H9 (cell line): ENCODE measurements at regions not wholly inside any gene's neighbourhood (a gene's known extent, or its start where the extent isn't known, plus 50 kb on each side); places are given as distances from the start of the nearest gene placed in this dataset.
A peak's percentile ranks its signal among the peaks of the same experiment; 100 is the strongest.

ENCODE experiments used
- DNase-seq: peaks from one replicate; pipeline ENCODE4 v3.0.0-alpha.2; 2017
- H2AFZ ChIP-seq: one replicate; pipeline ENCODE4 v1.6.1; 2013; ENCODE audit warnings: mild to moderate bottlenecking, low read length, control low read depth, moderate library complexity
- H2AK5ac ChIP-seq: 2 replicates; pipeline ENCODE4 v1.6.1; 2013; ENCODE audit warnings: low read length, control low read depth, mixed read lengths; ENCODE audit not compliant: insufficient read length
- H2BK120ac ChIP-seq: one replicate; pipeline ENCODE4 v1.6.1; 2013; ENCODE audit warnings: low read depth, mild to moderate bottlenecking, low read length, control low read depth, inconsistent platforms; ENCODE audit not compliant: poor library complexity, severe bottlenecking
- H2BK12ac ChIP-seq: 2 replicates; pipeline ENCODE4 v1.6.1; 2013; ENCODE audit warnings: low read length, control low read depth, mixed read lengths, low read depth; ENCODE audit not compliant: insufficient read length
- H2BK15ac ChIP-seq: 2 replicates; pipeline ENCODE4 v1.6.1; 2013; ENCODE audit warnings: low read depth, low read length, control low read depth
- H2BK20ac ChIP-seq: one replicate; pipeline ENCODE4 v1.6.1; 2013; ENCODE audit warnings: low read depth, mild to moderate bottlenecking, low read length, control low read depth, inconsistent platforms; ENCODE audit not compliant: poor library complexity, severe bottlenecking
- H2BK5ac ChIP-seq: 2 replicates; pipeline ENCODE4 v1.6.1; 2013; ENCODE audit warnings: low read length, control low read depth, mixed read lengths; ENCODE audit not compliant: insufficient read length
- H3K14ac ChIP-seq: 2 replicates; pipeline ENCODE4 v1.6.1; 2013; ENCODE audit warnings: low read length, control low read depth; ENCODE audit not compliant: insufficient read depth
- H3K18ac ChIP-seq: 2 replicates; pipeline ENCODE4 v1.6.1; 2013; ENCODE audit warnings: low read depth, mild to moderate bottlenecking, mixed read lengths, low read length, control low read depth; ENCODE audit not compliant: insufficient read length
- H3K23ac ChIP-seq: 2 replicates; pipeline ENCODE4 v1.6.1; 2013; ENCODE audit warnings: low read length, control low read depth, mixed read lengths, low read depth; ENCODE audit not compliant: insufficient read length
- H3K23me2 ChIP-seq: 2 replicates; pipeline ENCODE4 v1.6.1; 2013; ENCODE audit warnings: low read depth, mild to moderate bottlenecking, mixed read lengths, low read length, control low read depth; ENCODE audit not compliant: insufficient read length, poor library complexity, severe bottlenecking
- H3K27ac ChIP-seq: 2 replicates; pipeline ENCODE4 v1.5.1; 2013; ENCODE audit warnings: low read length, control low read depth, mixed read lengths, low read depth; ENCODE audit not compliant: insufficient read length
- H3K27me3 ChIP-seq: 2 replicates; pipeline ENCODE4 v1.6.1; 2013; ENCODE audit warnings: low read length, control low read depth, inconsistent platforms; ENCODE audit not compliant: insufficient read depth
- H3K4ac ChIP-seq: 2 replicates; pipeline ENCODE4 v1.6.1; 2013; ENCODE audit warnings: low read depth, mild to moderate bottlenecking, control low read depth, inconsistent platforms, low read length, moderate library complexity
- H3K4me1 ChIP-seq: 2 replicates; pipeline ENCODE4 v1.6.1; 2013; ENCODE audit warnings: low read length, control low read depth, inconsistent platforms; ENCODE audit not compliant: insufficient read depth
- H3K4me2 ChIP-seq: 2 replicates; pipeline ENCODE4 v1.6.1; 2013; ENCODE audit warnings: low read length, control low read depth, mixed read lengths; ENCODE audit not compliant: insufficient read length, insufficient read depth
- H3K56ac ChIP-seq: 2 replicates; pipeline ENCODE4 v1.6.1; 2013; ENCODE audit warnings: low read depth, mild to moderate bottlenecking, mixed read lengths, low read length, control low read depth; ENCODE audit not compliant: insufficient read length
- H3K79me1 ChIP-seq: 2 replicates; pipeline ENCODE4 v1.6.1; 2013; ENCODE audit warnings: low read depth, mild to moderate bottlenecking, moderate library complexity, low read length, control low read depth, inconsistent platforms; ENCODE audit not compliant: insufficient read depth, poor library complexity, severe bottlenecking
- H3K79me2 ChIP-seq: 2 replicates; pipeline ENCODE4 v1.6.1; 2013; ENCODE audit warnings: low read length, control low read depth, inconsistent platforms; ENCODE audit not compliant: insufficient read depth
- H3K9ac ChIP-seq: 2 replicates; pipeline ENCODE4 v1.6.1; 2013; ENCODE audit warnings: low read length, control low read depth, mixed read lengths; ENCODE audit not compliant: insufficient read length; ENCODE audit errors: extremely low read depth
- H3K9me3 ChIP-seq: one replicate; pipeline ENCODE4 v1.6.1; 2013; ENCODE audit warnings: low read depth, low read length, inconsistent platforms; ENCODE audit not compliant: control insufficient read depth
- H3T11ph ChIP-seq: one replicate; pipeline ENCODE4 v1.6.1; 2013; ENCODE audit warnings: mild to moderate bottlenecking, low read length, control low read depth, inconsistent platforms
- H4K20me1 ChIP-seq: one replicate; pipeline ENCODE4 v1.6.1; 2013; ENCODE audit not compliant: control insufficient read depth, insufficient read length, insufficient read depth
- H4K5ac ChIP-seq: 2 replicates; pipeline ENCODE4 v1.6.1; 2013; ENCODE audit warnings: low read depth, mild to moderate bottlenecking, mixed read lengths, low read length, control low read depth; ENCODE audit not compliant: insufficient read length
- H4K8ac ChIP-seq: replicated peaks from 2 replicates; pipeline ENCODE4 v1.6.1; 2013; ENCODE audit warnings: low read length, control low read depth, mixed read lengths, low read depth; ENCODE audit not compliant: insufficient read length
- H4K91ac ChIP-seq: 2 replicates; pipeline ENCODE4 v1.6.1; 2013; ENCODE audit warnings: low read depth, mild to moderate bottlenecking, moderate library complexity, mixed read lengths, low read length, control low read depth; ENCODE audit not compliant: insufficient read length
- H3K27ac Mint-ChIP-seq, 3 experiments: 2 replicates in 2 of 3; 3 replicates in 1 of 3; pipeline ENCODE4 v1.8.0; 2020 to 2021; ENCODE audit warnings: mixed read lengths in 3 of 3, mild to moderate bottlenecking in 1 of 3, moderate library complexity in 1 of 3
- H3K27me3 Mint-ChIP-seq: 2 replicates; pipeline ENCODE4 v1.8.0; 2021; ENCODE audit warnings: low read depth, mild to moderate bottlenecking, moderate library complexity, mixed read lengths
- H3K36me3 Mint-ChIP-seq, 3 experiments: 2 replicates in 2 of 3; 3 replicates in 1 of 3; pipeline ENCODE4 v1.8.0; 2020 to 2021; ENCODE audit warnings: low read depth in 3 of 3, mixed read lengths in 3 of 3; ENCODE audit not compliant: insufficient read depth in 1 of 3
- H3K4me1 Mint-ChIP-seq, 2 experiments: 2 replicates each; pipeline ENCODE4 v1.8.0; 2020; ENCODE audit warnings: mixed read lengths in 2 of 2
- H3K4me3 Mint-ChIP-seq, 2 experiments: 2 replicates in 1 of 2; 3 replicates in 1 of 2; pipeline ENCODE4 v1.8.0; 2020 to 2021; ENCODE audit warnings: mild to moderate bottlenecking in 2 of 2, mixed read lengths in 2 of 2, moderate library complexity in 1 of 2
- H3K9me3 Mint-ChIP-seq, 2 experiments: 2 replicates in 1 of 2; 3 replicates in 1 of 2; pipeline ENCODE4 v1.8.0; 2020; ENCODE audit warnings: mild to moderate bottlenecking in 2 of 2, mixed read lengths in 2 of 2, moderate library complexity in 1 of 2
- WGBS: extraction: QIAGEN DNeasy Blood & Tissue Kit; methylation state at CpG from one replicate; pipeline ENCODE4 v1.1.7; 2013; ENCODE audit warnings: missing lambda C conversion rate, low lambda C conversion rate, mixed read lengths; ENCODE audit not compliant: insufficient read length; ENCODE audit errors: extremely low coverage; 5-methylcytosine and 5-hydroxymethylcytosine counted together
- TF ChIP-seq, protein P1 (sequence below): fragments of 200-600 bp; sonication (generic); conservative IDR thresholded peaks from 3 replicates; pipeline ENCODE4 v1.8.0; 2021; ENCODE audit warnings: antibody characterized with exemption, mild to moderate bottlenecking

DNA sequence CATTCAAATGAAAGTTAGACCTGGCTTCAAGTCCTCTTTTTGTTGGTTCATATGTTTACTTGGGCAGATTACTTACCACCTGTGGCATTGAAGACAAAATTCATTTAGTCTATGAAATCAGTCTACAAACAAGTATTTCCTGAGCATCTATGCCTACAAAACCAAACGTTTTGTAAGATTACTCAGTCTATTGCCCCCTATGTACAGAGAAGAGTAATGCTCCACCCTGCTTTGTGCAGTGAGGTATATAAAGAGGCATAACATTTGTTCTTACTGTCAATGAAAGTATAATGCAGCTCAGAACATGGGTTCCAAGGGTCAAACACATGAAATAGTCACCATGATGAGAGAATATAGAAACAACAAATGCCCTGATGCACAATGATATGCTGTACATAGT lies 580.7 kb downstream of the KIF4B start:
- no peak overlapping the region; a peak in 1 of 5 replicates for H3K4me3 Mint-ChIP-seq
- Histone ChIP-seq H3K9me3 (no peaks in the 10 kb centered on the region), H3K56ac (no peak overlapping the region), H2BK15ac (no peak overlapping the region), H3T11ph (no peak overlapping the region), H3K4me2 (no peak overlapping the region), H4K5ac (no peak overlapping the region), H2AFZ (no peak overlapping the region), H3K23ac (no peak overlapping the region), H4K8ac (no peak overlapping the region), H3K18ac (no peak overlapping the region), H3K79me2 (no peaks in the 10 kb centered on the region), H2BK5ac (no peak overlapping the region), H4K20me1 (no peaks in the 10 kb centered on the region), H3K9ac (no peak overlapping the region), H3K27ac (no peak overlapping the region), H2BK12ac (no peak overlapping the region), H3K4ac (no peak overlapping the region), H2BK20ac (no peak overlapping the region), H4K91ac (no peak overlapping the region), H3K27me3 (no peaks in the 10 kb centered on the region), H3K14ac (no peak overlapping the region), H3K23me2 (no peaks in the 10 kb centered on the region), H3K79me1 (no peaks in the 10 kb centered on the region), H3K4me1 (peaks cover 3% of the 10 kb centered on the region), H2AK5ac (no peak overlapping the region), H2BK120ac (no peak overlapping the region)
- TF ChIP-seq, protein P1, sequence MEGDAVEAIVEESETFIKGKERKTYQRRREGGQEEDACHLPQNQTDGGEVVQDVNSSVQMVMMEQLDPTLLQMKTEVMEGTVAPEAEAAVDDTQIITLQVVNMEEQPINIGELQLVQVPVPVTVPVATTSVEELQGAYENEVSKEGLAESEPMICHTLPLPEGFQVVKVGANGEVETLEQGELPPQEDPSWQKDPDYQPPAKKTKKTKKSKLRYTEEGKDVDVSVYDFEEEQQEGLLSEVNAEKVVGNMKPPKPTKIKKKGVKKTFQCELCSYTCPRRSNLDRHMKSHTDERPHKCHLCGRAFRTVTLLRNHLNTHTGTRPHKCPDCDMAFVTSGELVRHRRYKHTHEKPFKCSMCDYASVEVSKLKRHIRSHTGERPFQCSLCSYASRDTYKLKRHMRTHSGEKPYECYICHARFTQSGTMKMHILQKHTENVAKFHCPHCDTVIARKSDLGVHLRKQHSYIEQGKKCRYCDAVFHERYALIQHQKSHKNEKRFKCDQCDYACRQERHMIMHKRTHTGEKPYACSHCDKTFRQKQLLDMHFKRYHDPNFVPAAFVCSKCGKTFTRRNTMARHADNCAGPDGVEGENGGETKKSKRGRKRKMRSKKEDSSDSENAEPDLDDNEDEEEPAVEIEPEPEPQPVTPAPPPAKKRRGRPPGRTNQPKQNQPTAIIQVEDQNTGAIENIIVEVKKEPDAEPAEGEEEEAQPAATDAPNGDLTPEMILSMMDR: peak; percentile 62
- H3K9me3 Mint-ChIP-seq: no peaks in the 10 kb centered on the region
- no peaks in the 10 kb centered on the region for H3K36me3 Mint-ChIP-seq
- no peaks in the 10 kb centered on the region for H3K27me3 Mint-ChIP-seq
- no peak overlapping the region for H3K27ac Mint-ChIP-seq
- no peak for DNase-seq
- no CpG with 5 or more reads among the region's 1 CpG for WGBS
- no peaks in the 10 kb centered on the region for H3K4me1 Mint-ChIP-seq
